ENCODE measurements at regions not wholly inside any gene's neighbourhood (a gene's known extent, or its start where the extent isn't known, plus 50 kb on each side); places are given as distances from the start of the nearest gene placed in this dataset.

GRCh38 chr4:89363786-89364185 lies 56.2 kb upstream of the GPRIN3 start:
- no peak for DNase-seq (ENCODE audit: low spot score)

GRCh38 chr4:89358935-89359638 lies 51.5 kb upstream of the GPRIN3 start:
- DNase-seq (ENCODE audit: low spot score), result no peak

- no peak for DNase-seq (ENCODE audit: low spot score)
Observed at GRCh38 chr4:89357787-89358186, 50.2 kb upstream of the GPRIN3 start.

Data from AG08395 (cell line).